ENCODE measurements at regions not wholly inside any gene's neighbourhood (a gene's known extent, or its start where the extent isn't known, plus 50 kb on each side); places are given as distances from the start of the nearest gene placed in this dataset.

DNA sequence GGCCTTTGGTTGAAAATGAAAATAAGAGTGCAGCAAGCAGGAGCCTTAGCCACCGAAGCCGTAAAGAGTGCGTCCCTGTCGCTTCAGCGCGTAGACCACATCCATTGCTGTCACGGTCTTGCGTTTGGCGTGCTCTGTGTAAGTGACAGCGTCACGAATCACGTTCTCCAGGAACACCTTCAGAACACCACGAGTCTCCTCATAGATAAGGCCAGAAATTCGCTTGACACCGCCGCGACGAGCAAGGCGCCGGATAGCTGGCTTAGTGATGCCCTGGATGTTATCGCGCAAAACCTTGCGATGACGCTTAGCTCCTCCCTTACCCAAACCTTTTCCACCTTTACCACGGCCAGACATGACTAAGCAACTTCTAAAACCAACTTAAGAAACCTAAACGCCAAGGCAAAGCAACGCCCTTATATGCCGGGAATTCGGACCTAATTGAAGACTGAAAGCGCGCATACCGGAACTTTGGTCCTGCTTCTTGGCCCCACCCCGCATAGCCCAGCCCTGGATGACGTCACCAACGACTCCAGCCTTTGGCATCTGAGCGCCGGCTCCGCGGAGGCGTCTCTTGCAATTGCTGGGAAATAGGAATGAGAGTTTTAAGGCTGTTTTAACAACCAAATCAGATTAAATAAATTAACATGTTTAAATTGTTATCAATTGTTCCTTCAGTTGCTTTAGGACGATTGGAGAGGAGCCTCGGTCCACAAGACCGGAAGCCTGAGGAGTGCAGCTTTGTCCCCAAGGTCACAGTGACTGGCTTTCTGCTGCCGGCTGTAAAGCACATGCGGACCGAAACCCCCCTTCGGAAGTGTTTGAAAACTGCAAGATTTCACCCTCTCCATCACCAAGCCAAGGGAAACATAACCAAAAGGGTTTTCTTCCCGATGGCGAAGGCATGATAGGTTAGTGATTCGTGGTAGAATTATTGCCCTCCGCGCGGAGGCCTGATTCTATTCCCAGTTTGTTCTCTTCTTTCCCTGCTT lies 79.6 kb upstream of the BTN3A2 start:
- TF ChIP-seq POLR2A (IDR thresholded peaks at IDR 0.05): peak in 1 of 2 donors; percentile 78
- TF ChIP-seq, protein P1, sequence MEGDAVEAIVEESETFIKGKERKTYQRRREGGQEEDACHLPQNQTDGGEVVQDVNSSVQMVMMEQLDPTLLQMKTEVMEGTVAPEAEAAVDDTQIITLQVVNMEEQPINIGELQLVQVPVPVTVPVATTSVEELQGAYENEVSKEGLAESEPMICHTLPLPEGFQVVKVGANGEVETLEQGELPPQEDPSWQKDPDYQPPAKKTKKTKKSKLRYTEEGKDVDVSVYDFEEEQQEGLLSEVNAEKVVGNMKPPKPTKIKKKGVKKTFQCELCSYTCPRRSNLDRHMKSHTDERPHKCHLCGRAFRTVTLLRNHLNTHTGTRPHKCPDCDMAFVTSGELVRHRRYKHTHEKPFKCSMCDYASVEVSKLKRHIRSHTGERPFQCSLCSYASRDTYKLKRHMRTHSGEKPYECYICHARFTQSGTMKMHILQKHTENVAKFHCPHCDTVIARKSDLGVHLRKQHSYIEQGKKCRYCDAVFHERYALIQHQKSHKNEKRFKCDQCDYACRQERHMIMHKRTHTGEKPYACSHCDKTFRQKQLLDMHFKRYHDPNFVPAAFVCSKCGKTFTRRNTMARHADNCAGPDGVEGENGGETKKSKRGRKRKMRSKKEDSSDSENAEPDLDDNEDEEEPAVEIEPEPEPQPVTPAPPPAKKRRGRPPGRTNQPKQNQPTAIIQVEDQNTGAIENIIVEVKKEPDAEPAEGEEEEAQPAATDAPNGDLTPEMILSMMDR (IDR thresholded peaks at IDR 0.05): no peak
